AG04450 (cell line): ENCODE measurements at regions not wholly inside any gene's neighbourhood (a gene's known extent, or its start where the extent isn't known, plus 50 kb on each side); places are given as distances from the start of the nearest gene placed in this dataset.

Experiments used
- CTCF ChIA-PET: fragments of 300-600, 350-600 bp; formaldehyde crosslinking; extraction: SDS; loops from one replicate; lab custom pipeline; 2022; ENCODE audit warnings: antibody characterized with exemption, inconsistent platforms; lab: Charles Lee
- POLR2A ChIA-PET: fragments of 350-600 bp; formaldehyde crosslinking; extraction: SDS; loops from one replicate; lab custom pipeline; 2021; ENCODE audit warnings: antibody characterized with exemption, inconsistent platforms; lab: Yijun Ruan, JAX
- DNase-seq: peaks from one replicate; pipeline ENCODE4 v3.0.0-alpha.2; 2011; ENCODE audit warnings: low read depth, low spot score
- H3K27ac ChIP-seq: one replicate; pipeline ENCODE4 v1.5.1; 2012; ENCODE audit warnings: low read depth, low read length, control low read depth
- H3K27me3 ChIP-seq: one replicate; pipeline ENCODE4 v1.6.0; 2012; ENCODE audit warnings: low read length; ENCODE audit not compliant: control insufficient read depth, insufficient read depth
- H3K4me3 ChIP-seq: 2 replicates; pipeline ENCODE4 v1.5.1; 2011; ENCODE audit warnings: mild to moderate bottlenecking, low read depth, low read length, control low read depth
- H3K9me3 ChIP-seq: 2 replicates; pipeline ENCODE4 v1.5.1; 2012; ENCODE audit warnings: low read length; ENCODE audit not compliant: control insufficient read depth, insufficient read depth
- TF ChIP-seq, protein P1 (sequence below): IDR thresholded peaks from 2 replicates; pipeline ENCODE4 v1.5.1; 2011; ENCODE audit warnings: low read depth, low read length, control low read depth, inconsistent platforms

DNA sequence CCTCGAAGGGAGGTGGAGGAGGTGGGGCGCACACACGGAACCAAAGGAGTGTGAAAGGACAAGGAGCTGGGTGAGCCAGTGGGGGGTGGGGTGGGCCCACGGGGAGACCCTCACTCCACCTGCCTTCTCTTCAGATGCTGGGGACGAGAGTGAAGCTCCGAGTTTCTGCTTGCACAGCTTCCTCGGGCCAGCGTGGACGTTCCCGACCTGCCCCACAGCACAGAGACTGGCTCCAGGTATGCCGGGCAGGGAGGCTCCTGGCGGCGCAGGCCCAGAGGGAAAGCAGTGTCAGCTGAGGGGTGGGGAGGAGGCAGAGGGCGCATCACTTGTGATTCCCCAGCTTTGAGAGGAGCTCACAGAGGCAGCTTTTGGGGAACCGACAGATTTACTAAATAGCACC lies 98.5 kb upstream of the RPS6KA2 start:
- no peak for DNase-seq
- H3K27me3 ChIP-seq: peaks cover 3% of the 10 kb centered on the region
- TF ChIP-seq, protein P1, sequence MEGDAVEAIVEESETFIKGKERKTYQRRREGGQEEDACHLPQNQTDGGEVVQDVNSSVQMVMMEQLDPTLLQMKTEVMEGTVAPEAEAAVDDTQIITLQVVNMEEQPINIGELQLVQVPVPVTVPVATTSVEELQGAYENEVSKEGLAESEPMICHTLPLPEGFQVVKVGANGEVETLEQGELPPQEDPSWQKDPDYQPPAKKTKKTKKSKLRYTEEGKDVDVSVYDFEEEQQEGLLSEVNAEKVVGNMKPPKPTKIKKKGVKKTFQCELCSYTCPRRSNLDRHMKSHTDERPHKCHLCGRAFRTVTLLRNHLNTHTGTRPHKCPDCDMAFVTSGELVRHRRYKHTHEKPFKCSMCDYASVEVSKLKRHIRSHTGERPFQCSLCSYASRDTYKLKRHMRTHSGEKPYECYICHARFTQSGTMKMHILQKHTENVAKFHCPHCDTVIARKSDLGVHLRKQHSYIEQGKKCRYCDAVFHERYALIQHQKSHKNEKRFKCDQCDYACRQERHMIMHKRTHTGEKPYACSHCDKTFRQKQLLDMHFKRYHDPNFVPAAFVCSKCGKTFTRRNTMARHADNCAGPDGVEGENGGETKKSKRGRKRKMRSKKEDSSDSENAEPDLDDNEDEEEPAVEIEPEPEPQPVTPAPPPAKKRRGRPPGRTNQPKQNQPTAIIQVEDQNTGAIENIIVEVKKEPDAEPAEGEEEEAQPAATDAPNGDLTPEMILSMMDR: no peak
- ChIA-PET CTCF (no interaction called here), POLR2A (no interaction called here)
- no peak overlapping the region for H3K4me3 ChIP-seq
- H3K27ac ChIP-seq: no peak overlapping the region
- H3K9me3 ChIP-seq: no peaks in the 10 kb centered on the region; the same call in 1 of the 2 replicates

DNA sequence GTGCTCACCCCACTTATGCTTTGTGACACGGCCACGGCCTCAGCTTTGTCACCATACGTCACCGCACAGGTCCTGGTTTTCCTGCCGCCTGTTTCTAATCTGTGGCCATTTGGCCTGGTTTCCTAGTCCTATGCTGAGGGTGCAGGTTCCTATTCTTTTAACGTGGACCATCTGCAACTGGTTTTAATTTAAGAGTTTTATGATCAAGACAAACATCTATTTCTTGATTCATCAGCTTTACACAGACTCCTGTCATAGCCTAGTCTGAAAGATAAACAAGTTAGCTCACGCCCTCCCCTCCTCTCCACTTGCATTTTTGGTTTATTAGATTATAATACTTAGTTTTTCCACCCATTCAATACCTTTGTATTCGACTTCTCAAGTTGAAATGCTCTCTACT lies 97.5 kb upstream of the RPS6KA2 start:
- Histone ChIP-seq H3K4me3 (no peak overlapping the region), H3K9me3 (no peaks in the 10 kb centered on the region; the same call in 1 of the 2 replicates), H3K27me3 (peaks cover 3% of the 10 kb centered on the region), H3K27ac (no peak overlapping the region)
- no peak for DNase-seq
- POLR2A ChIA-PET: no interaction called here
- CTCF ChIA-PET: interaction anchor here (1.5 kb wide), 1 partner anchor 51 kb away, joined by 5 read pairs; no protein-coding TSS in a partner anchor
- TF ChIP-seq, protein P1: no peak

DNA sequence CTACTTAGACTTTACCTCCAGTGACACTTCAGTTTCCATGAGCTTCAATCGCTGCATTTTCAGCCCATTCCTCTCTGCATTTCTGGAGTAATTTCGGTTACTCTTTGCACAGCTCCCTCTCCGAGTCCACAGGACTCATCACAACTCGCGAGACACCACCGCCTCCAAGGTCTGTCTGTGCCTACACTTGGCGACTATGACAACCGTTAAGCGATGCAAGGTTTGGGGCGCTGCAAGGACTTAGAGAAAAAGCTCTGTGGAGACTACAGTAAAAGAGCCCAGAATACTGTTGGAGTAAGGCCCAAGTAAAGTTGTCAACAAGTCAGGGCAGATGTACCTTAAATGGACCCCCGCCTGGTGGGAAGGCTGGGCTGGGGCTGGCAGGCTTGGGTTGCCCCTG lies 95.7 kb upstream of the RPS6KA2 start:
- no peak for DNase-seq
- TF ChIP-seq, protein P1: no peak
- Histone ChIP-seq H3K27me3 (peaks cover 3% of the 10 kb centered on the region), H3K9me3 (no peaks in the 10 kb centered on the region; the same call in 1 of the 2 replicates), H3K4me3 (no peak overlapping the region), H3K27ac (no peak overlapping the region)
- ChIA-PET POLR2A (no interaction called here), CTCF (no interaction called here)

DNA sequence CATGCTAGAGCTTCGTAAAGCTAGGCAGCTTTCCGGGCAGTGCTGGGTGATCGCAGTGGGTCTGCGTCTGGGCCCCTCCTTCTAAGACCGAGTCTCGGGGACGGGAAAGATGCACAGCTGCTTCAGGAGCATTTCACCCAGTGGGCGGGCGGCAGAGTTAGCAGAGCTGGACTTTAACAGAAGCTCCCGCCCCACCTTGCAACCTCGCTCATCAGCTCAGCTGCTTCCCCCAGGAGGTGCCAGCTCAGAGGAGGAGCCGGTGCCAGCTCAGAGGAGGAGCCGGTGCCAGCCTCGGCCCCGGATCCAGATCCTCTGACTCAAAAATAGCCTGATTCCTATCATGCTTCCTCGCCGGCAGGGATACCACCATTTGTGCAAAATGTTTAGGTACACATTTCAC lies 94.5 kb upstream of the RPS6KA2 start:
- POLR2A ChIA-PET: no interaction called here
- no peak for DNase-seq
- CTCF ChIA-PET: no interaction called here
- Histone ChIP-seq H3K27ac (no peak overlapping the region), H3K9me3 (no peaks in the 10 kb centered on the region; the same call in 1 of the 2 replicates), H3K4me3 (no peak overlapping the region), H3K27me3 (no peaks in the 10 kb centered on the region)
- TF ChIP-seq, protein P1: no peak

DNA sequence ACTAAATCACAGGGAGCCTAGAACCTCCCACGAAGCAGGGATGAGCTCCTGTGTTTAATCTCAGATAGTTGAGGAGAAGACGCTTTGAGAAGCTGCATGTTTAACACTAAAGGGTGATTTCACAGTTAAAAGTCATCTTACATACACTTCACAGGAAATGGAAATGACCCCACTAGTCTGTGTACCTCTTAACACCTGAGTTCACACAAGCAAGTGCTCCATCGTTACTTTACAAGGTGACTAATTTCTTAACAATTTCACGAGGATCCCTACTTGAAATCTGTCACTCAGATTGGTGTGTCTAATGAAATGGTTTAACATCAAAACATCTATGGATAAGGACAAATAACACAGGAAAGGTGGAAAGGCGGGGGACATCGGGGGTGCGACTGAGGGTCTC lies 93.8 kb upstream of the RPS6KA2 start:
- Histone ChIP-seq H3K27me3 (no peaks in the 10 kb centered on the region), H3K27ac (no peak overlapping the region), H3K4me3 (no peak overlapping the region), H3K9me3 (no peaks in the 10 kb centered on the region; the same call in 1 of the 2 replicates)
- ChIA-PET POLR2A (no interaction called here), CTCF (no interaction called here)
- TF ChIP-seq, protein P1: no peak
- no peak for DNase-seq
